Cardiac fibroblast (primary cell): ENCODE measurements at regions not wholly inside any gene's neighbourhood (a gene's known extent, or its start where the extent isn't known, plus 50 kb on each side); places are given as distances from the start of the nearest gene placed in this dataset.
A peak's percentile ranks its signal among the peaks of the same experiment; 100 is the strongest.

ENCODE experiments used
- DNase-seq, 2 donors: peaks; one replicate each; pipeline versions ENCODE4 v3.0.0 to v3.0.0-alpha.2; 2010; ENCODE audit warnings: low read depth in 2 of 2
- H3K4me3 ChIP-seq, 2 donors: replicated peaks in 1 of 2; 1 replicate in 1 of 2; 2 replicates in 1 of 2; pipeline ENCODE4 v1.5.1; 2011; ENCODE audit warnings: low read depth in 2 of 2, low read length in 2 of 2, mild to moderate bottlenecking in 2 of 2, moderate library complexity in 1 of 2
- CTCF ChIP-seq: IDR thresholded peaks from one replicate; pipeline ENCODE4 v1.5.1; 2011; ENCODE audit warnings: low read depth, mild to moderate bottlenecking, low read length, inconsistent platforms

DNA sequence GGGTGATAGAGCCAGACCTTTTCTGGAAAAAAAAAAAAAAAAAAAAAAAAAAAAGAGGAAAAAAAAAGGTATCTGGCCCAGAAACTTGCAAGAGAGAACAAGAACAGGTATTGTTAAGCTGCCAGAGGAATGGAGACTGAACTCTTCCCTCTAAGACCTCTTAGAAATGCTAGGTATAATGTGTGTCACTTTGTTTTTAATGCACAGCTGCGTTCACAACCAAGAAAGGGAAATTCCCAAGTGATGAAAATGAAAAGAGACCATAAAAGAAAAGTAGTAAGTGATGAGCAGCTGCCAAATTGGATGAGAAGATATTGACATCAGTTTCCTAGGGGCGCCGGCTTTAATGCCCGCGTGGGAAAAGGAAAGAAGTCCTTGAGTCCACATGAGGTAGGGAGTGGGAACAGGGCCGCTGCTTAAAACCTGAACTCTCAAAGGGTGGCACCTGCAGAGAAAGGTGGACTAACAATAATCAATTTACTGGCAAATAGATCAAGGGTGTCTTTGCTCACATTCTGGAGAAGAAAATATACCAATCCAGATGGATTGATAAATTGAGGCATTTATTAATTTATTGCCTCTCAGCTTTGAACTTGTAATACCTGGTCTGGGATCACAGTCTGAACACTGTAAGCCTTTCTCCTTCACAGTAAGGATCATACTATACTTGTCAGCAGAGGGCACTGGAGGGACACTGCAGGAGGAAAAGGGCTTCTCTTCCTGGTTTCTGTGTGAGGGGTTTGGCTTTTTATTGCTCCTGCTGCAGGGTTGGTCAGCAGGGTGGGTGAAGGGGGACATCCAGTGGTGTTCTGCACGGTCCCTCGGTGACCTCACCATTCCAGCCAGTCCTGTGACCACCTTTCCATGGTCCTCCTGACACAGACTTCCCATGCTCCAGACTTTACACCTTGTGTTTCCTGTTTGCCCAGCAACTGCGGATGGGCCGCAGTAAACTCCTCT is 131.6 kb downstream of the AQP9 start:
- no peak overlapping the region for H3K4me3 ChIP-seq
- peak; percentile 78 to 82 for DNase-seq
- peak; percentile 88 for TF ChIP-seq CTCF

- no peak overlapping the region for H3K4me3 ChIP-seq
- no peak for TF ChIP-seq CTCF
- no peak for DNase-seq
Measured at GRCh38 chr15:58271410-58271809, 133.2 kb downstream of the AQP9 start.

GRCh38 chr15:58273104-58273503 is 134.9 kb downstream of the AQP9 start:
- TF ChIP-seq CTCF, result no peak
- H3K4me3 ChIP-seq, result no peak overlapping the region
- DNase-seq, result no peak

GRCh38 chr15:58274885-58275284 is 136.7 kb downstream of the AQP9 start:
- TF ChIP-seq CTCF, result no peak
- DNase-seq, result no peak
- H3K4me3 ChIP-seq, result no peak overlapping the region

GRCh38 chr15:58275785-58276184 is 137.6 kb downstream of the AQP9 start:
- TF ChIP-seq CTCF, result no peak
- H3K4me3 ChIP-seq, result no peak overlapping the region
- DNase-seq, result no peak

DNA sequence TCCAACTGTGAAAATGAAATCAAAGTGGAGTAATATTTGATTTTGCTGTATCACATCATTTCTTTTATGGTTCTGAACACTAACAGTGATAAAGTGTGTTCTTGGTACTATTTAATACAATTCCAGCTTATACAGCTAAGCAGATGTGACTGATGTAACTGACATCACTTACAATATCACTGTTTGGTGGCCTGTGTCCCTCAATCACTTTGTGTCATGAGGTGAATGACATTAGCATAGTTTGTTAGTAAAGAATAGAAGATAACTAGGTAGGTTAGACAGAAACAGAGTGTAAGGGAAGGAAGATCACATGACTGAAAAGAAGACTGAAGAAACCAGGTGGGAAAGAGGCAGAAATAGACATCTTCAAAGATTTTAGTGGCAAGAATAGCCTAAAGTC is 138.7 kb downstream of the AQP9 start:
- no peak overlapping the region for H3K4me3 ChIP-seq
- DNase-seq, result no peak
- no peak for TF ChIP-seq CTCF
